CD8-positive, alpha-beta memory T cell (primary cell): ENCODE measurements at regions not wholly inside any gene's neighbourhood (a gene's known extent, or its start where the extent isn't known, plus 50 kb on each side); places are given as distances from the start of the nearest gene placed in this dataset.
"Not testable (repeated sequence)": the region's sequence is repeated elsewhere in the genome, so short reads cannot be mapped to it uniquely, and the experiment has no call there.

Source experiments
- CTCF ChIA-PET: fragments of 350-600 bp; sonication (Branson Sonifier 250); formaldehyde crosslinking; loops from one replicate; lab custom pipeline; 2021; ENCODE audit warnings: antibody characterized with exemption; lab: Charles Lee
- POLR2A ChIA-PET: fragments of 350-600 bp; sonication (Branson Sonifier 250); formaldehyde crosslinking; loops from one replicate; lab custom pipeline; 2021; ENCODE audit warnings: antibody characterized with exemption; lab: Charles Lee
- DNase-seq, 5 donors: peaks; one replicate each; pipeline versions ENCODE4 v3.0.0 to v3.0.0-alpha.2; 2020 to 2022; ENCODE audit warnings: mixed read lengths in 1 of 5
- H3K27ac ChIP-seq: one replicate; pipeline ENCODE4 v1.7.0; 2013; ENCODE audit warnings: low read depth, mild to moderate bottlenecking, low read length, moderate library complexity
- H3K27me3 ChIP-seq: 2 replicates; pipeline ENCODE4 v1.7.0; 2013; ENCODE audit warnings: low read length, mild to moderate bottlenecking; ENCODE audit not compliant: insufficient read depth, poor library complexity, severe bottlenecking
- H3K36me3 ChIP-seq: 2 replicates; pipeline ENCODE4 v1.7.0; 2013; ENCODE audit warnings: mild to moderate bottlenecking, low read length, moderate library complexity; ENCODE audit not compliant: insufficient read depth
- H3K4me1 ChIP-seq: 2 replicates; pipeline ENCODE4 v1.7.0; 2013; ENCODE audit warnings: mild to moderate bottlenecking, low read length, moderate library complexity; ENCODE audit not compliant: insufficient read depth
- H3K4me3 ChIP-seq: 2 replicates; pipeline ENCODE4 v1.7.0; 2013; ENCODE audit warnings: mild to moderate bottlenecking, low read length
- H3K9me3 ChIP-seq: 2 replicates; pipeline ENCODE4 v1.7.0; 2013; ENCODE audit warnings: mild to moderate bottlenecking, low read length
- H3K27ac Mint-ChIP-seq, 8 donors: one replicate each; pipeline ENCODE4 v1.8.0; 2020 to 2021; ENCODE audit warnings: mixed read lengths in 8 of 8, mild to moderate bottlenecking in 6 of 8, inconsistent platforms in 3 of 8, moderate library complexity in 3 of 8
- H3K27me3 Mint-ChIP-seq, 2 donors: one replicate each; pipeline ENCODE4 v1.8.0; 2020 to 2021; ENCODE audit warnings: mixed read lengths in 2 of 2, mild to moderate bottlenecking in 1 of 2, moderate library complexity in 1 of 2
- H3K36me3 Mint-ChIP-seq, 3 donors: one replicate each; pipeline ENCODE4 v1.8.0; 2020 to 2021; ENCODE audit warnings: mixed read lengths in 3 of 3, inconsistent platforms in 1 of 3, mild to moderate bottlenecking in 1 of 3
- H3K4me1 Mint-ChIP-seq, 3 donors: one replicate each; pipeline ENCODE4 v1.8.0; 2020 to 2021; ENCODE audit warnings: mixed read lengths in 3 of 3, inconsistent platforms in 1 of 3, mild to moderate bottlenecking in 1 of 3
- H3K4me3 Mint-ChIP-seq, 7 donors: one replicate each; pipeline ENCODE4 v1.8.0; 2020 to 2021; ENCODE audit warnings: mixed read lengths in 7 of 7, mild to moderate bottlenecking in 6 of 7, moderate library complexity in 4 of 7, inconsistent platforms in 2 of 7
- H3K9me3 Mint-ChIP-seq, 5 donors: one replicate each; pipeline ENCODE4 v1.8.0; 2020 to 2022; ENCODE audit warnings: mixed read lengths in 5 of 5, mild to moderate bottlenecking in 3 of 5, moderate library complexity in 2 of 5, inconsistent platforms in 1 of 5

DNA sequence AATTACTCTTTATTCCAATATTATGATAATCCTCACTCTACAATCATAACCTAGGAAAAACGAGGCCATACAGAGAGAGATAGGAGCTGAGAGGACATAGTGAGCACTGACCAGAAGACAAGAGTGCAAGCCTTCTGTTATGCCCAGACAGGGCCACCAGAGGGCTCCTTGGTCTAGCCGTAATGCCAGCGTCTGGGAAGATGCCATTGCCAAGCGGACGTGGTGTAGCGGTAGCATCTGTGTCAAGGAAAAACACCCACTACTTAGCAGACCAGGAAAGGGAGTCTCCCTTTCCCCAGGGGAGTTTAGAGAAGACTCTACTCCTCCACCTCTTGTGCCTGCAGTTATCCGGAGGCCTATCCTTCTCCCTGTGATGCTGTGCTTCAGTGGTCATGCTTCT, 2131.5 kb downstream of the TP53TG3F start:
- H3K27me3 ChIP-seq, H3K4me3 Mint-ChIP-seq, H3K27ac Mint-ChIP-seq, H3K4me3 ChIP-seq, H3K27ac ChIP-seq, H3K4me1 ChIP-seq, H3K27me3 Mint-ChIP-seq, H3K36me3 Mint-ChIP-seq, CTCF ChIA-PET, DNase-seq, H3K9me3 ChIP-seq, POLR2A ChIA-PET, H3K36me3 ChIP-seq, H3K4me1 Mint-ChIP-seq: not testable (repeated sequence)
- H3K9me3 Mint-ChIP-seq = peaks cover 13 to 37% (median 18%) of the 10 kb centered on the region in 5 donors

DNA sequence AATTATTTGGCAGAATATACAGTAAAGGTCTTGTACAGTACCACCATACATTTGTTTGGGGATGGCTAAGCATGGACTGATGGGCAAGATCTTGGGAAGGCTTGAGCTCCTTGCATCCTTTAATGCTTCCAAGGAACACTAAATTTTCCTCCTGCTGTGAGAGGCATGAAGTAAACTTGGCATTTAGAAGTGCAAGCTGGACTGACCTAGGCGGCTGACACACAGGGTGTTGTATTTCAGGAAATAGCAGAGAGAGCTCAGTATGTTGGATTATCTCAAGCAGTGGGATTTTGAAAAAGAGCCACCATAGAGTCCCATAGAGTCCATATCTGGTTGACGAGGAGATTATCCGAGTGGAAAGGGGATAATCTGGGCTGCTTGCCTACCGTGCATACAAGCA, 2137.1 kb downstream of the TP53TG3F start:
- Mint-ChIP-seq H3K4me1 (peaks cover 0 to 1% (median 0%) of the 10 kb centered on the region in 3 donors), H3K4me3 (no peak overlapping the region), H3K27ac (no peak overlapping the region), H3K27me3 (no peaks in the 10 kb centered on the region), H3K9me3 (peaks cover 11 to 60% (median 27%) of the 10 kb centered on the region in 5 donors), H3K36me3 (peaks cover 0 to 3% (median 0%) of the 10 kb centered on the region in 3 donors)
- H3K27me3 ChIP-seq = no peaks in the 10 kb centered on the region
- H3K27ac ChIP-seq = no peak overlapping the region
- H3K4me3 ChIP-seq = no peak overlapping the region
- H3K36me3 ChIP-seq = no peaks in the 10 kb centered on the region
- ChIA-PET POLR2A (no interaction called here), CTCF (interaction anchor here (0.5 kb wide), 1 partner anchor 20 kb away, joined by 3 read pairs; no protein-coding TSS in a partner anchor)
- H3K4me1 ChIP-seq = no peaks in the 10 kb centered on the region
- H3K9me3 ChIP-seq = no peaks in the 10 kb centered on the region
- no peak for DNase-seq

- Histone ChIP-seq H3K27me3 (no peaks in the 10 kb centered on the region), H3K27ac (no peak overlapping the region), H3K4me1 (no peaks in the 10 kb centered on the region), H3K4me3 (no peak overlapping the region), H3K36me3 (no peaks in the 10 kb centered on the region), H3K9me3 (no peaks in the 10 kb centered on the region)
- POLR2A ChIA-PET = no interaction called here
- Mint-ChIP-seq H3K27me3 (no peaks in the 10 kb centered on the region), H3K9me3 (peaks cover 8 to 53% (median 24%) of the 10 kb centered on the region in 5 donors), H3K4me3 (peak overlapping the region in 1 of 7 donors; percentile 28), H3K36me3 (peaks cover 0 to 3% (median 0%) of the 10 kb centered on the region in 3 donors), H3K4me1 (peaks cover 0 to 1% (median 0%) of the 10 kb centered on the region in 3 donors), H3K27ac (no peak overlapping the region)
- CTCF ChIA-PET = no interaction called here
- DNase-seq = no peak
Observed at GRCh38 chr16:35598696-35599332, 2139.4 kb downstream of the TP53TG3F start.

DNA sequence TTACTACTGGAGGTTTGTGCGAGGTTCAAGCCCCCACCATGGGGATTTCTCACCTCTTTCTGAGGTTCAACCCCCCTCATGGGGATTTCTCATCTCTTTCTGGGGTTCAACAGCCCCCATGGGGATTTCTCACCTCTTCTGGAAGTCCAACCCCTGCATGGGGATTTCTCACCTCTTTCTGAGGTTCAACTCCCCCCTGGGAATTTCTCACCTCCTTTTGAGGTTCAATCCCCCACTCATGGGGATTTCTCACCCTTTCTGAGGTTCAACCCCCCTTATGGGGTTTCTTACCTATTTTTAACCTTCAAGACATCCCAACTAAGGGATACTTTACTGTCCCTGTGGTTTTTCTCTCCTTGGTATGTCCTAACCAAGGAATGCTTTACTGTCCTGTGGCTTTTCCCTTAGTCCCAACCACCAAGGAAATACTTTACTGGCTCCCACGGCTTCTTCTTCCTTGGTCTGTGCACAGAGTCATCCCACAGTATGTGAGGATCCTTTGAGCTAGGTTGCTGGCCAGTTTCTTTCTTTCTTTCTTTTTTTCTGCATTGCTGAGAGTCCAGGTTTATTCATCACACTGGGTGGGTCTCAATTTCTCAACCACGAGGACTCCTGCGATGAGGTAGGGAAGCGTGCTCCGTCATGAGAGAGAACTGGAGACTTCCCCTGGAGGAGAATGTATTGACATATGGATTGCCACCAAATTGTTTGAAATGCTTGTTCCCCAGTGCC, 2140.2 kb downstream of the TP53TG3F start:
- peaks cover 0 to under 1% (median 0%) of the 10 kb centered on the region in 3 donors for H3K36me3 Mint-ChIP-seq
- peaks cover 0 to 1% of the 10 kb centered on the region in 2 donors for H3K27me3 Mint-ChIP-seq
- ChIA-PET POLR2A (no interaction called here), CTCF (no interaction called here)
- Histone ChIP-seq H3K27me3 (no peaks in the 10 kb centered on the region), H3K27ac (no peak overlapping the region), H3K9me3 (no peaks in the 10 kb centered on the region), H3K4me3 (no peak overlapping the region), H3K36me3 (no peaks in the 10 kb centered on the region), H3K4me1 (no peaks in the 10 kb centered on the region)
- no peak overlapping the region for H3K4me3 Mint-ChIP-seq
- DNase-seq = no peak
- H3K9me3 Mint-ChIP-seq = peaks cover 7 to 54% (median 26%) of the 10 kb centered on the region in 5 donors
- no peak overlapping the region for H3K27ac Mint-ChIP-seq
- H3K4me1 Mint-ChIP-seq = peaks cover 0 to 1% (median 0%) of the 10 kb centered on the region in 3 donors

GRCh38 chr16:35600161-35600555, 2140.7 kb downstream of the TP53TG3F start:
- not testable (repeated sequence) for H3K4me3 ChIP-seq

DNA sequence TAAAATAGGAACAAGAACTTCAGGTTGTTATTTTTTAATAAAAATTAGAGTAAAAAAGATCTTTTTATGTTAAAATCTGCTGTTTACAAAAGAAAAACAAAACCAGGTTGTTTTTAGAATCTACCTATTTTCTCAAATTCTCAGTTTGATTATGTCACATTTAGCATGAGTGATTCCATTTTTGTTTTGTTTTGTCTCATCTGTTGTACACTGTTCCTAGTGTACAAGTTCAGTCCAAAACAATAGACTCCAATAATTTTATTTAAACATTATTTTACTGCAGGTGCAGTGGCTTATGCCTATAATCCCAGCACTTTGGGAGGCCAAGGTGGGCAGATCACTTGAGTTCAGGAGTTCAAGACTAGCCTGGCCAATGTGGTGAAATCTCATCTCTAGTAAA, 2142.7 kb downstream of the TP53TG3F start:
- Histone ChIP-seq H3K9me3 (no peaks in the 10 kb centered on the region), H3K36me3 (no peaks in the 10 kb centered on the region), H3K4me3 (no peak overlapping the region), H3K27me3 (no peaks in the 10 kb centered on the region), H3K27ac (no peak overlapping the region), H3K4me1 (no peaks in the 10 kb centered on the region)
- H3K36me3 Mint-ChIP-seq = no peaks in the 10 kb centered on the region
- H3K4me1 Mint-ChIP-seq = no peaks in the 10 kb centered on the region
- H3K4me3 Mint-ChIP-seq = no peak overlapping the region
- H3K9me3 Mint-ChIP-seq = peaks cover 3 to 49% (median 19%) of the 10 kb centered on the region in 5 donors
- CTCF ChIA-PET = no interaction called here
- H3K27ac Mint-ChIP-seq = no peak overlapping the region
- POLR2A ChIA-PET = no interaction called here
- peaks cover 0 to 1% of the 10 kb centered on the region in 2 donors for H3K27me3 Mint-ChIP-seq
- DNase-seq = no peak

More at GRCh38 chr16:35600161-35600555, 2140.7 kb downstream of the TP53TG3F start:
- H3K27me3 Mint-ChIP-seq, H3K27me3 ChIP-seq, H3K4me3 Mint-ChIP-seq, H3K9me3 ChIP-seq, DNase-seq, CTCF ChIA-PET, H3K4me1 ChIP-seq, H3K4me1 Mint-ChIP-seq, H3K27ac ChIP-seq, POLR2A ChIA-PET, H3K27ac Mint-ChIP-seq, H3K36me3 Mint-ChIP-seq, H3K36me3 ChIP-seq: not testable (repeated sequence)
- H3K9me3 Mint-ChIP-seq = peaks cover 7 to 54% (median 23%) of the 10 kb centered on the region in 5 donors

- H3K36me3 Mint-ChIP-seq, H3K27me3 ChIP-seq, H3K4me1 Mint-ChIP-seq, CTCF ChIA-PET, H3K27me3 Mint-ChIP-seq, H3K36me3 ChIP-seq, H3K4me1 ChIP-seq, H3K9me3 ChIP-seq, H3K27ac ChIP-seq, DNase-seq, H3K27ac Mint-ChIP-seq, POLR2A ChIA-PET, H3K4me3 Mint-ChIP-seq, H3K4me3 ChIP-seq: not testable (repeated sequence)
- H3K9me3 Mint-ChIP-seq = peaks cover 3 to 42% (median 15%) of the 10 kb centered on the region in 5 donors
Observed at GRCh38 chr16:35603371-35603770, 2144.0 kb downstream of the TP53TG3F start.

GRCh38 chr16:35605921-35606320, 2146.5 kb downstream of the TP53TG3F start:
- POLR2A ChIA-PET = no interaction called here
- Histone ChIP-seq H3K9me3 (no peaks in the 10 kb centered on the region), H3K27me3 (no peaks in the 10 kb centered on the region), H3K27ac (no peak overlapping the region), H3K36me3 (no peaks in the 10 kb centered on the region), H3K4me1 (no peaks in the 10 kb centered on the region), H3K4me3 (no peak overlapping the region)
- H3K4me1 Mint-ChIP-seq = no peaks in the 10 kb centered on the region
- no peak overlapping the region for H3K4me3 Mint-ChIP-seq
- peaks cover 3 to 23% (median 7%) of the 10 kb centered on the region in 5 donors for H3K9me3 Mint-ChIP-seq
- H3K27ac Mint-ChIP-seq = no peak overlapping the region
- no peak for DNase-seq
- no peaks in the 10 kb centered on the region for H3K36me3 Mint-ChIP-seq
- peaks cover 0 to 1% of the 10 kb centered on the region in 2 donors for H3K27me3 Mint-ChIP-seq
- CTCF ChIA-PET = no interaction called here
